Activated naive CD4-positive, alpha-beta T cell treated with anti-CD3 and anti-CD28 coated beads, Interleukin-2, amount 50 U/mL, for 72 hours (primary cell): ENCODE measurements at regions not wholly inside any gene's neighbourhood (a gene's known extent, or its start where the extent isn't known, plus 50 kb on each side); places are given as distances from the start of the nearest gene placed in this dataset.

Experiments
- ATAC-seq, 2 donors: fragments of 150-1000 bp; cut with Tn5 transposase; 2 replicates each; pipeline ENCODE4 v1.10.0; 2021; ENCODE audit warnings: mild to moderate bottlenecking in 2 of 2, moderate library complexity in 2 of 2
- DNase-seq, 2 donors: peaks; one replicate each; pipeline ENCODE4 v3.0.0; 2021 to 2022; ENCODE audit warnings: low spot score in 2 of 2
- H3K27ac Mint-ChIP-seq, 2 donors: one replicate each; pipeline ENCODE4 v1.8.0; 2022; ENCODE audit warnings: mild to moderate bottlenecking in 2 of 2, mixed read lengths in 2 of 2
- H3K36me3 Mint-ChIP-seq, 2 donors: one replicate each; pipeline ENCODE4 v1.8.0; 2022; ENCODE audit warnings: mixed read lengths in 2 of 2
- H3K9me3 Mint-ChIP-seq, 2 donors: one replicate each; pipeline ENCODE4 v1.8.0; 2022; ENCODE audit warnings: mixed read lengths in 2 of 2

DNA sequence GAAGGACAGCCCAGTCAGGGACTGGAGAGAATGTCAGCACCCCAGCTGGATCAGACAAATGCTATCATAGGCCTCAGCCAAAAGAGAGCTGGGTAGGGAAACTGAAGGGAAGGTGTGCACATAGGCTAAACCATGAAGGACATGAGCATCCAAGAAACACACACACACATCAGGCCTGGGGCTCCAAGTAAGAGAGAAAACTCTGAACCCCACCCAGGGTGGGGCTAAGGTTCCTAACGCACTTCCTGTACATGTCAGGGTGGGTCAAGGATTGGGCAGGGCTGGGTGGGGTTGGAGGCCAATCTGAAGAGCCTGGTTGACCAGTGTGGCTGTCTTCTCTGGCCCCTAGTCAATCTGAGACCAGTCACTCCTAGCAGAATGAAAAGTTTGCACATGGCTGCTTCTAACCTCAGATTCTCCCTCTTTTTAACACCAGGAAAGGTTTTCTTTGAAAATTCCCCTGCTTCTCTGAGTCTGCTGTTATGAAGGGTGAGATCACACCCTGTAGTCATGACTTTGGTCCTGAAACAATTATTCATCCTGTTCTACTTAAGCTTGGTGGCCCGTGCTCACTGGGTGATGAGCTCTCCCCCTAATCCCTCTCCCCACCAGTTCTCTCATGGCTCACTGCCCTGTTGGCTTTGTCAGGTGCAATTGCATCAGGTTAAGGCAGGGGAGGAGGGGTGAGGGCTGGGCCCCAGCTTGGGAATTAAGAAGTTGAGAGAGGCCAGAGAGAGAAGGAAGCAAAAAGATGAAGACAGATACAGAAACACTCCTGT, 88.4 kb downstream of the MAFB start:
- peaks cover 4% of the 10 kb centered on the region in 2 donors for H3K9me3 Mint-ChIP-seq
- no peaks in the 10 kb centered on the region for H3K36me3 Mint-ChIP-seq
- no peak overlapping the region for H3K27ac Mint-ChIP-seq
- no peak for DNase-seq
- ATAC-seq, result no peak

DNA sequence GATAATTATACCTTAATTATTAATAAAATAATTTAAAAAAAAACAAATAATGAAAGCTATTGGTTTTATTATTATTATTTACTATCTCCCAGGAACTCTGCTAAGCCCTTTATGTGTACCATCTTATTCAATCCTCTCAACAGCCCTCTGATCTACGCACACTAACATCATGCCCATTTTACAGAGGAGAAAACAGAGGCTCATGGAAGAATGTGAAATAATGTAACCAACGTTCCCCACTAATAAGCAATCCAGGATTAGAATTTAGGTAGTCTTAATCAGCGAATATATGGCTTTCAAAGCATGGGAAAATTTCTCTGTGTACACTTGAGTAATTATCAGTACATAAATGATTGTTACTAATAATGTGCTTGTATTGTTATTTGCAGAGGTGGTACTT, 89.0 kb downstream of the MAFB start:
- Mint-ChIP-seq H3K27ac (no peak overlapping the region), H3K9me3 (peaks cover 4 to 6% of the 10 kb centered on the region in 2 donors), H3K36me3 (no peaks in the 10 kb centered on the region)
- DNase-seq, result no peak
- no peak for ATAC-seq

- ATAC-seq, result no peak
- Mint-ChIP-seq H3K36me3 (no peaks in the 10 kb centered on the region), H3K9me3 (peaks cover 7 to 10% of the 10 kb centered on the region in 2 donors), H3K27ac (no peak overlapping the region)
- DNase-seq, result no peak
These were observed 96.1 kb downstream of the MAFB start for GRCh38 chr20:40592941-40593340.

DNA sequence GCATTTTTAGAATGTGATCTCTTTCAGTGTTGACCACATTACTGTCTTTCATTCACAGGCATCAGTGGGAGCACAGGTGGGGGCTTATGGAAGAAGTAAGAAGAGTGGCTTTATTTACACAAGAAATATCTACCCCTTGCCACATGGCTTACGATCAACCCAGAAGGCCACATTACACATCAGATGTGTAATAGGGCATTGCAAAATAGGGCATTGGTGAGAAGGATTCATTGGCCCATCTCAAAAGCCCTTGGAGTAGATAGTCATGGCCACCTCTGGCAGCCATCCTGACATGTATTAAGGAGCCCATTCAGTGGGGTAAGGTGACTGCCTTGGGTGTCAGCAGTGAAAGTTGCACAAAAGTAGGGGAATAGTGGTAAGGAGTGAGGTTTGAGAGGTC, 97.5 kb downstream of the MAFB start:
- DNase-seq (no peak), ATAC-seq (no peak)
- H3K9me3 Mint-ChIP-seq, result peaks cover 7 to 10% of the 10 kb centered on the region in 2 donors
- H3K27ac Mint-ChIP-seq, result no peak overlapping the region
- H3K36me3 Mint-ChIP-seq, result no peaks in the 10 kb centered on the region

GRCh38 chr20:40591119-40591518, 97.9 kb downstream of the MAFB start:
- Mint-ChIP-seq H3K9me3 (peaks cover 7 to 10% of the 10 kb centered on the region in 2 donors), H3K36me3 (no peaks in the 10 kb centered on the region), H3K27ac (no peak overlapping the region)
- ATAC-seq, result no peak
- no peak for DNase-seq

DNA sequence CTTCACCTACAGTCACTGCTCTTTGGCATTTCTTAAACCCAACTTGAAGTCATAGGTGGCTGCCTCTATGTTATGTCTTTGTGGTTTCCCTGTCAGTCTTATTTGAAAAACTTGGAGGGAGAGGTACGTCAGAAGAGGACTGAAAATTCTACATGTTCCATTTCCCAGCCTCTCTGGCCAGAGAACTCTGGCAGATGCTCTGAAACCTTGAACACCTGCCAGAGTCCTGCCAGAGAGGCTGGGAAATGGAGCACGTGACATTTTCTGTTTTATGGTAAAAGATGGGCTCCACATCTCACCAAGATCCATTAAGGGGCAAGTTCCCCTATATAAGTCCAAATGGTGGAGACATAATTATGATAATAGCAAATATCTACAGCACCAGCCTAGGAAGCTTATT, 99.5 kb downstream of the MAFB start:
- no peak for ATAC-seq

GRCh38 chr20:40588891-40589290, 100.1 kb downstream of the MAFB start:
- Mint-ChIP-seq H3K9me3 (peaks cover 7 to 8% of the 10 kb centered on the region in 2 donors), H3K27ac (no peak overlapping the region), H3K36me3 (no peaks in the 10 kb centered on the region)
- ATAC-seq, result no peak
- DNase-seq, result no peak

More for the DNA sequence above, 99.5 kb downstream of the MAFB start:
- no peaks in the 10 kb centered on the region for H3K36me3 Mint-ChIP-seq
- DNase-seq, result no peak
- H3K27ac Mint-ChIP-seq, result no peak overlapping the region
- H3K9me3 Mint-ChIP-seq, result peaks cover 7 to 8% of the 10 kb centered on the region in 2 donors

DNA sequence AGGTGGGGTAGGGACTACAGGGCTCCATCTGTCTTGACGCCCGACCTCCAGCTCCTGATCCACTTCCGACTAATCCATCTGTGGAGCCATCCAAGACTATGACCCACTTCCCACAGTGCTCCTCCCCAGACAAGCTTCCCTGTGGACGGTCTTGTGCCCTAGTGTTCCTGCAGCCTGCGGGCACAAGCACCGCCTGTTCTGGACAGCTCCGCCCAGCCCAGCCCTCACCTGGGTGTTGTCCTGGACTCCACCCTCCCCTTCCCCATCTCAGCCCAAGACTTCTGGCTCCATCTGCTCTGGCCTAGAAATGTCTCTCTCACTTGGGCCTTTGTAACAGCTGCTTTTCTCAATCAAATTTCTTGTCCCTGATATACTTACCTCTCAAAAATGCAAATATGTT, 102.0 kb downstream of the MAFB start:
- DNase-seq, result no peak
- no peak overlapping the region for H3K27ac Mint-ChIP-seq
- no peaks in the 10 kb centered on the region for H3K36me3 Mint-ChIP-seq
- ATAC-seq, result no peak
- peaks cover 7 to 8% of the 10 kb centered on the region in 2 donors for H3K9me3 Mint-ChIP-seq

DNA sequence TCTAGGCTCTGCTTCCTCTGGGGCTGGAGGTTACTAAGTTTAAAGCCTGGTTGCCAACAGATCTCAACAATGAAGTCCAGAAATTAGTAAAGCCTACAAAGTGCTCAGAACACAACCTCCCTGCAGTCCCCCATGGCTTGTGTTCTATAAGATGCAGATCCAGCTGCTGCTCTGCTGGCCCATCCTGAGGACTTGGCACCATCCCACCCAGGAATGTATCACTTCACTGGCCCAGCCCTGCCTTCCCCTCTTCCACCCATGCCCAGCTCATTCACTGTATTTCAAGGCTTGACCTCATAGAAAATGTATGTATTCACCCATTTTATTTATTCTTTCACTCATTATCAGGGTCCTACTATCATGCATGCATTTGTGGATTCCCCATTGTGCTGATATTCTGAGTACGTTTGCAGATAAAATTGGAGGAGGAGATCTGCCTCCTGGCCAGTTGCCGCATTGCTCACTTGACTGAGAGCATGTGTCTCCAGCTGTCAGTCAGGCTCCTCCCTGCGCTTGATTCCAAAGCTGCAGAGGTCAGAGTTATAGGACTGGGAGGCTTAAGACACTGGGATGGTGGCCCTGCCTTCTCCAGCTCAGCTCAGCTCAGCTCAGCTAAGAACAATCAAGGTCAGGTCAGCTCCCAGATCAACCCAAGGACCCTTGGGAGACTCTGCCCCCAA, 104.8 kb downstream of the MAFB start:
- H3K36me3 Mint-ChIP-seq, result no peaks in the 10 kb centered on the region
- DNase-seq (no peak), ATAC-seq (no peak)

GRCh38 chr20:40583636-40584035, 105.4 kb downstream of the MAFB start:
- Mint-ChIP-seq H3K27ac (no peak overlapping the region), H3K36me3 (no peaks in the 10 kb centered on the region), H3K9me3 (peaks cover 0 to under 1% of the 10 kb centered on the region in 2 donors)
- DNase-seq, result no peak
- no peak for ATAC-seq

More for the DNA sequence above, 104.8 kb downstream of the MAFB start:
- no peak overlapping the region for H3K27ac Mint-ChIP-seq
- H3K9me3 Mint-ChIP-seq, result peaks cover 3 to 4% of the 10 kb centered on the region in 2 donors

DNA sequence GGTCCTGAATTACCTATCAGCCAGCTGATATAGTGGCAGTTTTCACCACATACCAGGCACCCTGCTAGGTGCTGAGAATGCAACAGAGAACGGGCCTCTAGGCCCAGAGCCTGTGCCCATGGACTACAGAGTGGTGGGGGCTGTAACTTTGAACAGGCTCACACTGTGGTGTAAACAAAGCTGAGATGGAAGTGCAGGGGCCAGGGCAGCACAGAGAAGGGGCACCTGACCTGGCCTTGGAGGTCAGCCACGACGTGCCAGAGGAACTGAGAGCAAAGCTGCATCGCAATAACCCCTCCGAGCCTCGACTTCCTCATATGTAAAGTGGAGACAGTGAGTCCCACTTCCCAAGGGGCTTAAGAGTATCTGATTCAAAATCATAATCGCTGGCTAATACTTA, 105.8 kb downstream of the MAFB start:
- Mint-ChIP-seq H3K9me3 (no peaks in the 10 kb centered on the region), H3K27ac (no peak overlapping the region), H3K36me3 (no peaks in the 10 kb centered on the region)
- ATAC-seq (no peak), DNase-seq (no peak)

DNA sequence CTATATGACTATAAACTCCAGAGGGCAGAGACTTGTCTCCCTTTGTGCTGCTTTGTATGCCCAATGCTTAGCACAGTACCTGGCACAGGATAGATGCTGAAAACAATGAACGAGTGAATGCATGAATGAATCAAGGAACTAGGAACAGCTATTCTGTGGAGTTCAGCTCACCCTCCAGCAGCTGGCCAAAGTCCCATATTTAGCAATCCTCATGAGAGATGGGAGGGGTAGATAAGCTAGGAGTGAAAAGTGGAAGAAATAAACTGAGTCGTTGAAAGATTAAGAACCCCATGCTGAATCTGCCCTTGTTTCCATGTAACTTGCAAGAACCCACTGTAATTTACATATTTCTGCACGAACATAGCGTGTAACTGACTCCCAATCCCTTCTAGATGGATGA, 106.5 kb downstream of the MAFB start:
- Mint-ChIP-seq H3K27ac (no peak overlapping the region), H3K9me3 (no peaks in the 10 kb centered on the region), H3K36me3 (no peaks in the 10 kb centered on the region)
- DNase-seq (no peak), ATAC-seq (no peak)

GRCh38 chr20:40579701-40580100, 109.3 kb downstream of the MAFB start:
- no peaks in the 10 kb centered on the region for H3K9me3 Mint-ChIP-seq

DNA sequence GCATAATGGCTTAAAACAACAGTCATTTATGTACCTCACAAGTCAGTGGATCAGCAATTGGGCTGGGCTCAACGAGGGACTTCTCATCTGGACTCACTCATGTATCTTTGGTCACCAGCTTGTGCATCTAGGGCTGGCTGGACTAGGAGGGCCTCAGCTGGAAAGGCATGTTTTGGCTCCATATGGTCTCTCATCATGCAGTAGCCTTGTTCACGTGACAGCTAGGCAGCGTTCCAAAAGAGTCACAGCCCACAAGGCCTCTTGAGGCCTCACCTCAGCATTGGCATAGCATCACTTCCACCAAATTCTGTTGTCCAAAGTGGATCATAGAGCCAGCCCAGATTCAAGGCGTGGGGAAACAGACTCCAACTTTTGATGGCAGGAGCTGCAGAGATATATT, 110.1 kb downstream of the MAFB start:
- Mint-ChIP-seq H3K27ac (no peak overlapping the region), H3K9me3 (no peaks in the 10 kb centered on the region), H3K36me3 (no peaks in the 10 kb centered on the region)
- ATAC-seq (no peak), DNase-seq (no peak)

More at GRCh38 chr20:40579701-40580100, 109.3 kb downstream of the MAFB start:
- ATAC-seq (no peak), DNase-seq (no peak)
- H3K36me3 Mint-ChIP-seq, result no peaks in the 10 kb centered on the region
- H3K27ac Mint-ChIP-seq, result no peak overlapping the region

- DNase-seq (no peak), ATAC-seq (no peak)
- H3K27ac Mint-ChIP-seq, result no peak overlapping the region
- no peaks in the 10 kb centered on the region for H3K36me3 Mint-ChIP-seq
- no peaks in the 10 kb centered on the region for H3K9me3 Mint-ChIP-seq
These were observed 113.2 kb downstream of the MAFB start for GRCh38 chr20:40575851-40576250.

- no peak for ATAC-seq
- no peak overlapping the region for H3K27ac Mint-ChIP-seq
- H3K9me3 Mint-ChIP-seq, result no peaks in the 10 kb centered on the region
- no peaks in the 10 kb centered on the region for H3K36me3 Mint-ChIP-seq
- no peak for DNase-seq
These were observed 116.8 kb downstream of the MAFB start for GRCh38 chr20:40572251-40572650.

- Mint-ChIP-seq H3K9me3 (no peaks in the 10 kb centered on the region), H3K27ac (no peak overlapping the region), H3K36me3 (no peaks in the 10 kb centered on the region)
- DNase-seq (no peak), ATAC-seq (no peak)
These were observed 117.4 kb downstream of the MAFB start for GRCh38 chr20:40571639-40572038.

- ATAC-seq, result no peak
These were observed 120.8 kb downstream of the MAFB start for GRCh38 chr20:40568200-40568599.

More at GRCh38 chr20:40568200-40568599, 120.8 kb downstream of the MAFB start:
- Mint-ChIP-seq H3K36me3 (no peaks in the 10 kb centered on the region), H3K27ac (no peak overlapping the region), H3K9me3 (no peaks in the 10 kb centered on the region)
- no peak for DNase-seq
